Right renal pelvis (tissue), 4 donors: ENCODE measurements at regions not wholly inside any gene's neighbourhood (a gene's known extent, or its start where the extent isn't known, plus 50 kb on each side); places are given as distances from the start of the nearest gene placed in this dataset.
"Not testable (repeated sequence)": the region's sequence is repeated elsewhere in the genome, so short reads cannot be mapped to it uniquely, and the experiment has no call there.

ENCODE experiments used
- DNase-seq, 4 donors: peaks; one replicate each; pipeline ENCODE4 v3.0.0-alpha.2; 2013; ENCODE audit warnings: low read depth in 4 of 4, low spot score in 3 of 4, missing footprints in 1 of 4

DNA sequence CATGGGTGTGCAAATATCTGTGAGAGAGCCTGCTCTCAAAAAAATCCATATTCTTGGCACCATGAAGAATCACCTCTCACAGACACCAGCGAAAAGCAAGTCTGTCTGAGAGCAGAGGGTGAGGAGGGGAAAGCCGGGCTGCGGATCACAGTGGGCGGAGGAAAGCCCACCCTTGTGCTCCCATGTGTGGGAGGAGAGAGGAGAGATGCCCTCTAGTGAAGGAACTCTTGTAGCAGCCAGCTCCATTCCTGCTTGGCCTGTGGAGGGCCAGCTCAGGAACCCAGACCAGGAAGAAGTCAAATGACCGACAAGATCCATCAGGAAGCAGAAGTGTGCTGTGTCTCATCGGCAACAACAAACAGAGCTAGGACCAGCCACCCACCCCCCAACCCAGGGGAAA lies 321.7 kb upstream of the PLGLB1 start:
- DNase-seq, result not testable (repeated sequence)

DNA sequence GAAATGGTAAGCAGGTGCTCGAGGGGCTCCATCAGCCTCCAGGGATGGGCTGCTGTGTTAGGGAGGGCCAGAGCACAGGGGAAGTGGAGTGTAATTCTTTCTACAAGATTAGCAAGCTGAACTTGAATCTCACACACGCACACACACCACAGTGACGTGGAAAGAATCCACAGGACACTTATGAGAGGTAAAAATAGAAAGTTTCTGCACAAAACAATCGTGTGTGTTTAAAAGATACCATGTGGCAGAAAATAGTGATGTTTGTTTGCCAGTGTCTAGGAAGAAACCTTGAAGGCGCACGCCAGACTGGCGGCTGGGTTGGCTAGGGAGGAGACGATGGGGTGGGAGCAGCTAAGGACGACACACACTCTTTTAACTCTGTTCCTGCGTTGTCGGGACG lies 323.6 kb upstream of the PLGLB1 start:
- DNase-seq, result not testable (repeated sequence)

DNA sequence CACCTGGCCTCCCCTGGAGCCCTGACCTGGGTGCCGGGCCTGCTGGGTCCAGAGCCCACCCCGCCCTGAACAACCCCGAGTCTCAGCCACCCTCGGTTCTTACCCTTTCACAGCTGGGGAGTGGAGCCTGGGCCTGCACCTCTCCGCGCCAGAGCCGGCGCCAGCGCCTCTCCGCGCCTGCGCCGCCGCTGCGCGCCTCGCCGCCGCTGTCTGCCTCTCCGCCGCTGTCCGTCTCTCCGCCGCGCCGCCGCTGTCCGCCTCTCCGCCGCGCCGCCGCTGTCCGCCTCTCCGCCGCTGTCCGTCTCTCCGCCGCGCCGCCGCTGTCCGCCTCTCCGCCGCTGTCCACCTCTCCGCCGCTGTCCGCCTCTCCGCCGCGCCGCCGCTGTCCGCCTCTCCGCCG lies 326.9 kb upstream of the PLGLB1 start:
- DNase-seq, result not testable (repeated sequence)

DNA sequence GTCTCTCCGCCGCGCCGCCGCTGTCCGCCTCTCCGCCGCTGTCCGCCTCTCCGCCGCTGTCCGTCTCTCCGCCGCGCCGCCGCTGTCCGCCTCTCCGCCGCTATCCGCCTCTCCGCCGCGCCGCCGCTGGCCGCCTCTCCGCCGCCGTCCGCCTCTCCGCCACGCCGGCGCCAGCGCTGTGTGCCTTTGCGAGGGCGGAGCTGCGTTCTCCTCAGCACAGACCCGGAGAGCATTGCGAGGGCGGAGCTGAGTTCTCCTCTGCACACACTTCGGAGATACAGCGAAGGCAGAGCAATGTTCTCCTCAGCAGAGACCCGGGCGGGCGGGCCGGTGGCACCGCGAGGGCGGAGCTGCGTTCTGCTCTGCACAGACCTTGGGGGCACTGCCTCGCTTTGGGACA lies 327.4 kb upstream of the PLGLB1 start:
- not testable (repeated sequence) for DNase-seq

DNA sequence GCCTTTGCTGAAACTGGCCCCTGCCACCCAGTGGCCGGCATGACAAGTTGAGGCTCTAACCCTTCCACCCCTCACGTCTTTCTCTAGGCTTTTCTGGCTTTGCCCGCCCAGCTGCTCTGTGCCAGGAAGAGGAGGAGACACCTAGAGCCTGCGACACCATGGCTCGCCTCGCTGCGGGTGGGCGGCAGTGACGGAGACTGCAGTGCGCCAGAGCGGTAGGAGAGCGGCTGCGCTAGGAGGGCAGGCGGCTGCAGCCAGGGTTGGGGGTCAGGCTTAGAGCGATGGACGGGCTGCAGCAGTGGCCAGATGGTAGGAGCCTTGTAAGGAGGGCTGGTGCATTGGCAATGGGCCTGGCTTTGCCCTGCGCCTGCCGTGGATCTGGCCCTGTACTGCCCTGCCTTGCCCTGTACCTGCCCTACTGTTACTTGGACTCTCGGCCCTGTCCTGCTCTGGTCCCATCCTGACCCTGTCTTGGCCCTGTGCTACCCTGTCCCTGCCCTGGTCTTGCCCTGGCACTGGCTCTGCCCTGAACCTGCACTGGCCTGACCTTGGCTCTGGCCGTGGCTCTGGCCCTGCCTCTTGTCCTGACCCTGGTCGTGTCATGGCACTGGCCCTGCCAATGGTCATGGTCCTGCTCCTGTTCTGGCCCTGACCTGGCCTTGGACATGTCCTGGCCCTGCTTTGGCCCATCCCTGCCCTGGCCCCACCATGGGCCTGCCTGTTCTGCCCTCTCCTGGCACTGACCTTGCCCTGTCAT lies 330.7 kb upstream of the PLGLB1 start:
- DNase-seq, result not testable (repeated sequence)

DNA sequence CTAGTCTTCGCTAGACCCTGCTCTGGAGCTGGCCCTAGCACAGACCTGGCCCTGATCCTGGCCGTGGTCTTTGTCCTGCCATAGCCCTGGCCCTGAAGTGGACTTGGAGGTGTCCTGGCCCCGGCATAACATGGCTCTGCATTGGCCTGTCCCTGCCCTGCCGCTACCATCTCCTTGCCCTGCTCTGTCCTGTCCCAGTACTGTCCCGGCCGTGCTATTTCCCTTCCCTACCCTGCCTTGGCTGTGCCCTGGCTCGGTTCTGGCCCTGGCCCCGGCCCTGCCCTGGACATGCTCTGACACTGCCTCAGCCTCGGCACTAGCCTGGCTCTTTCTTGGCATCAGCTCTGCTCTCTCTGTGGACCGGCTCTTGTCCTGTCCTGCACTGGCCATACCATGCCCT lies 331.8 kb upstream of the PLGLB1 start:
- DNase-seq, result not testable (repeated sequence)

DNA sequence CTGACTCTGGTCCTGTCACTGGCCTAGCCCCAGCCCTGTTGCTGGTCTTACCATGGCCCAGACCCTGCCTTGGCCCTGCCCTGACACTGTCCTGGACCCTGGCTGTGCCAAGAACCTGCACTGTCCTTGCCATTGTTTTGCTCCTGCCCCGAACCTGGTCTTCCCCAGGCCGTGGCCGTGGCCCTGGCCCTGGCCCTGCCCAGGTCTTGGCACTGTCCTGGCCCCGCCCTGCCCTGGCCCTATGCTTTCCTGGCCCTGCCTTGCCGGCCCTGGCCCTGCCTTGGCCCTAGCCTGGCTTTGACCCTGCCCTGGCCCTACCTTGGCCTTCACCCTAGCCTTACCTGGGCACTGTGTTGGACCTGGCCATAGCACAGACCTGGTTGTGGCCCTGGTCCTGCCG lies 332.5 kb upstream of the PLGLB1 start:
- DNase-seq, result not testable (repeated sequence)

DNA sequence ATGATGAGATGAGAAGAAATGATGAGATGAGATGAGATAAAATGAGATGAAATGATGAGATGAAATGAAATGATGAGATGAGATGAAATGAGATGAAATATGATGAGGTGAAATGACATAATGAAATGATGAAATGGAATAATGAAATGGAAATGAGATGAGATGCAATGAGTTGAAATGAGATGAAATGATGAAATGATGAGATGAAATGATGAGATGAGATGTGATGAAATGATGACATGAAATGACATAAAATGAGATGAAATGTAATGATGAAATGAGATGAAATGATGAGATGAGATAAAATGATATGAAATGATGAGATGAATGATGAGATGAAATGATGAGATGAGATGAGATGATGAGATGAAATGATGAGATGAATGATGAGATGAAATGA lies 338.6 kb upstream of the PLGLB1 start:
- DNase-seq, result not testable (repeated sequence)

DNA sequence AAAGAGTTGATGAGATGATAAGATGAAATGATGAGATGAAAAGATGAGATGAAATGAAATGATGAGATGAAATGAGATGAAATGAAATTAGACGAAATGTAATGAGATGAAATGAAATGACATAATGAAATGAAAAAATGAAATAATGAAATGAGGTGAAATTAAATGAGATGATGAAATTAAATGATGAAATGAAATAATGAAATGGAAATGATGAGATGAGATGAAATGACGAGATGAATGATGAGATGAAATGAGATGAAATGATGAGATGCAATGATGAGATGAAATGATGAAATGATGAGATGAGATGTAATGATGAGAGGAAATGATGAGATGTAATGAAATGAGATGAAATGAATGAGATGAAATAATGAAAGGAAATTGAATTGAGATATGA lies 339.3 kb upstream of the PLGLB1 start:
- DNase-seq, result not testable (repeated sequence)

DNA sequence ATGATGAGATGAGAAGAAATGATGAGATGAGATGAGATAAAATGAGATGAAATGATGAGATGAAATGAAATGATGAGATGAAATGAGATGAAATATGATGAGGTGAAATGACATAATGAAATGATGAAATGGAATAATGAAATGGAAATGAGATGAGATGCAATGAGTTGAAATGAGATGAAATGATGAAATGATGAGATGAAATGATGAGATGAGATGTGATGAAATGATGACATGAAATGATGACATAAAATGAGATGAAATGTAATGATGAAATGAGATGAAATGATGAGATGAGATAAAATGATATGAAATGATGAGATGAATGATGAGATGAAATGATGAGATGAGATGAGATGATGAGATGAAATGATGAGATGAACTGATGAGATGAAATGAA lies 340.2 kb upstream of the PLGLB1 start:
- not testable (repeated sequence) for DNase-seq

DNA sequence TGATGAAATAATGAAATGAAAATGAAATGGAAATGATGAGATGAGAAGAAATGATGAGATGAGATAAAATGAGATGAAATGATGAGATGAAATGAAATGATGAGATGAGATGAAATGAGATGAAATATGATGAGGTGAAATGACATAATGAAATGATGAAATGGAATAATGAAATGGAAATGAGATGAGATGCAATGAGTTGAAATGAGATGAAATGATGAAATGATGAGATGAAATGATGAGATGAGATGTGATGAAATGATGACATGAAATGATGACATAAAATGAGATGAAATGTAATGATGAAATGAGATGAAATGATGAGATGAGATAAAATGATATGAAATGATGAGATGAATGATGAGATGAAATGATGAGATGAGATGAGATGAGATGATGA lies 342.7 kb upstream of the PLGLB1 start:
- DNase-seq, result not testable (repeated sequence)

DNA sequence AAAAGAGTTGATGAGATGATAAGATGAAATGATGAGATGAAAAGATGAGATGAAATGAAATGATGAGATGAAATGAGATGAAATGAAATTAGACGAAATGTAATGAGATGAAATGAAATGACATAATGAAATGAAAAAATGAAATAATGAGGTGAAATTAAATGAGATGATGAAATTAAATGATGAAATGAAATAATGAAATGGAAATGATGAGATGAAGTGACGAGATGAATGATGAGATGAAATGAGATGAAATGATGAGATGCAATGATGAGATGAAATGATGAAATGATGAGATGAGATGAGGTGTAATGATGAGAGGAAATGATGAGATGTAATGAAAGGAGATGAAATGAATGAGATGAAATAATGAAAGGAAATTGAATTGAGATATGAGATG lies 343.4 kb upstream of the PLGLB1 start:
- DNase-seq, result not testable (repeated sequence)

DNA sequence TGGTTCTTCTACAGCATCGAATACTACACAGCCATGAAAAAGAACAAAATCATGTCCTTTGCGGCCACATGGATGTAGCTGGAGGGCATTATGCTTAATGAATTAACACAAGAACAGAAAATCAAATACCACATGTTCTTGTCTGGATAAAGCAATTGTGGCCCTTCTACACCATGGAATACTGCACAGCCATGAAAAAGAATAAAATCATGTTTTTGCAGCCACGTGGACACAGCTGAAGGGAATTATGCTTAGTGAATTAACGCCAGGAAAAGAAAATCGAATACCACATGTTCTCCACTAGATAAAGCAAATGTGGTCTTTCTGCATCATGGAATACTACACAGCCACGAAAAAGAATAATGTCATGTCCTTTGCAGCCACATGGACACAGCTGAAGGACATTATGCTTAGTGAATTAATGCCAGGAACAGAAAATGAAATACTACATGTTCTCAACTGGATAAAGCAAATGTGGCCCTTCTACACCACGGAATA lies 361.8 kb upstream of the PLGLB2 start:
- DNase-seq, result not testable (repeated sequence)

DNA sequence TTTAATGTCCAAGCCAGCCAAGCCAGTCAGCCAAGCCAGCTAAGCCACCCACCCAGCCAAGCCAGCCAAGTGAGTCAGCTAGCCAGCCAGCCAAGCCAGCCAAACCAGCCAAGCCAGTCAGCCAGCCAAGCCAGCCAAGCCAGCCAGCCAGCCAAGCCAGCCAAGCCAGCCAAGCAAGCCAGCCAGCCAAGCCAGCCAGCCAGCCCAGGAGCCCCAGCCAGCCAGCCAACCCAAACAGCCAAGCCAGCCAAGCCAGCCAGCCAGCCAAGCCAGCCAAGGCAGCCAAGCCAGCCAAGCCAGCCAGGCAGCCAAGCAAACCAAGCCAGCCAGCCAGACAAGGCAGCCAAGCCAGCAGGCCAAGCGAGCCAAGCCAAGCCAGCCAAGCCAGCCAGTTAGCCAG lies 352.1 kb upstream of the PLGLB2 start:
- DNase-seq, result not testable (repeated sequence)

DNA sequence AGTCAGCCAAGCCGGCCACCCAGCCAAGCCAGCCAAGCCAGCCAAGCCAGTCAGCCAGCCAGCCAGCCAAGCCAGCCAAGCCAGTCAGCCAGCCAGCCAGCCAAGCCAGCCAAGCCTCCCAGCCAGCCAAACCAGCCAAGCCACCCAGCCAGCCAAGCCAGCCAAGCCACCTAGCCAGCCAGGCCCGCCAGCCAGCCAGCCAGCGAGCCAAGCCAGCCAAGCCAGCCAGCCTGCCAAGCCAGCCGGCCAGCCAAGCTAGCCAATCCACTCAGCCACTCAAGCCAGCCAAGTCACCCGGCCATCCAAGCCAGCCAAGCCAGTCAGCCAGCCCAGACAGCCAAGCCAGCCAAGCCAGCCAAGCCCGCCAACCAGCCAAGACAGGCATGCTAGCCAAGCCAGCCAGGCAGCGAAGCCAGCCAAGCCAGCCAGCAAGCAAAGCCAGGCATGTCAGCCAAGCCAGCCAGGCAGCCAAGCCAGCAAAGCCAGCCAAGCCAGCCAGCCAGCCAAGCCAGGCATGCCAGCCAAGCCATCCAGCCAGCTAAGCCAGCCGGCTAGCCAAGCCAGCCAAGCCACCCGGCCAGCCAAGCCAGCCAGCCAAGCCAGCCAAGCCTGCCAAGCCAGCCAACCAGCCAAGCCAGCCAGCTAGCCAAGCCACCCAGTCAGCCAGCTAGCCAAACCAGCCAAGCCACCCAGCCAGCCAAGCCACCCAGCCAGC lies 351.2 kb upstream of the PLGLB2 start:
- DNase-seq, result not testable (repeated sequence)

DNA sequence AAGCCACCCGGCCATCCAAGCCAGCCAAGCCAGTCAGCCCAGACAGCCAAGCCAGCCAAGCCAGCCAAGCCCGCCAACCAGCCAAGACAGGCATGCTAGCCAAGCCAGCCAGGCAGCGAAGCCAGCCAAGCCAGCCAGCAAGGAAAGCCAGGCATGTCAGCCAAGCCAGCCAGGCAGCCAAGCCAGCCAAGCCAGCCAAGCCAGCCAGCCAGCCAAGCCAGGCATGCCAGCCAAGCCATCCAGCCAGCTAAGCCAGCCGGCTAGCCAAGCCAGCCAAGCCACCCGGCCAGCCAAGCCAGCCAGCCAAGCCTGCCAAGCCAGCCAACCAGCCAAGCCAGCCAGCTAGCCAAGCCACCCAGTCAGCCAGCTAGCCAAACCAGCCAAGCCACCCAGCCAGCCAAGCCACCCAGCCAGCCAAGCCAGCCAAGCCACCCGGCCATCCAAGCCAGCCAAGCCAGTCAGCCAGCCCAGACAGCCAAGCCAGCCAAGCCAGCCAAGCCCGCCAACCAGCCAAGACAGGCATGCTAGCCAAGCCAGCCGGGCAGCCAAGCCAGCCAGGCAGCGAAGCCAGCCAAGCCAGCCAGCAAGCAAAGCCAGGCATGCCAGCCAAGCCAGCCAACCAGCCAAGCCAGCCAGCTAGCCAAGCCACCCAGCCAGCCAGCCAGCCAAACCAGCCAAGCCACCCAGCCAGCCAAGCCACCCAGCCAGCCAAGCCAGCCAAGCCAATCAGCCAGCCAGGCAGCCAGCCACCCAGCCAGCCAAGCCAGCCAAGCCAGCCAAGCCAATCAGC lies 350.4 kb upstream of the PLGLB2 start:
- DNase-seq, result not testable (repeated sequence)

DNA sequence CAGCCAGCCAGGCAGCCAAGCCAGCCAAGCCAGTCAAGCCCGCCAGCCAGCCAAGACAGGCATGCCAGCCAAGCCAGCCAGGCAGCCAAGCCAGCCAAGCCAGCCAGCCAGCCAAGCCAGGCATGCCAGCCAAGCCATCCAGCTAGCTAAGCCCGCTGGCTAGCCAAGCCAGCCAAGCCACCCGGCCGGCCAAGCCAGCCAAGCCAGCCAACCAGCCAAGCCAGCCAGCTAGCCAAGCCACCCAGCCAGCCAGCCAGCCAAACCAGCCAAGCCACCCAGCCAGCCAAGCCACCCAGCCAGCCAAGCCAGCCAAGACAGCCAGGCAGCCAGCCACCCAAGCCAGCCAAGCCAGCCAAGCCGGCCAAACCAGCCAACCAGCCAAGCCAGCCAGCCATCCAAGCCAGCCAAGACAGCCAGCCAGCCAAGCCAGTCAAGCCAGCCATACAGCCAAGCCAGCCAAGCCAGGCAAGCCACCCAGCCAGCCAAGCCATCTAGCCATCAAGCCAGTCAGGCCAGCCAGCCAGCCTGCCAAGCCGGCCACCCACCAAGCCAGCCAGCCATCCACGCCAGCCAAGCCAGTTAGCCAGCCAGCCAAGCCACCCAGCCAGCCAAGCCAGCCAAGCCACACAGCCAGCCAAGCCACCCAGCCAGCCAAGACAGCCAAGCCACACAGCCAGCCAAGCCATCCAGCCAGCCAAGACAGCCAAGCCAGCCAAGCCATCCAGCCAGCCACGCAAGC lies 349.2 kb upstream of the PLGLB2 start:
- DNase-seq, result not testable (repeated sequence)

DNA sequence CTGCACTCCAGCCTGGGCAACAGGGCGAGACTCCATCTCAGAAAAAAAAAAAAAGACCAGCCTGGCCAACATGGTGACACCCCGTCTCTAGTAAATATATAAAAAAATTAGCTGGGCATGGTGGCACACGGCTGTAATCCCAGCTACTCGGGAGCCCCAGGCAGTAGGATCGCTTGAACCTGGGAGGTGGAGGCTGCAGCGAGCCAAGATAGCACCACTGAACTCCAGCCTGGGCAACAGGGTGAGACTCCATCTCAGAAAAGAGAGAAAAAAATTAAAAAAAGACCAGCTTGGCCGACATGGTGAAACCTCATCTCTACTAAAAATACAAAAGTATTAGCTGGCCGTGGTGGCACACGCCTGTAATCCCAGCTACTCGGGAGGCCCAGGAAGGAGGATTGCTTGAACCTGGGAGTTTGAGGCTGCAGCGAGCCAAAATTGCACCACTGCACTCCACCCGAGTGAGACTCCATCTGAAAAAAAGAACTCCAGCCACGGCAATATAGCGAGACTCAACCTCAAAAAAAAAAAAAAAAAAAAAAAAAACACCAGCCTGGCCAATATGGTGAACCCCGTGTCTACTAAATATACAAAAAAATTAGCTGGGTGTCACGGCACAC lies 346.1 kb upstream of the PLGLB2 start:
- no peak for DNase-seq

DNA sequence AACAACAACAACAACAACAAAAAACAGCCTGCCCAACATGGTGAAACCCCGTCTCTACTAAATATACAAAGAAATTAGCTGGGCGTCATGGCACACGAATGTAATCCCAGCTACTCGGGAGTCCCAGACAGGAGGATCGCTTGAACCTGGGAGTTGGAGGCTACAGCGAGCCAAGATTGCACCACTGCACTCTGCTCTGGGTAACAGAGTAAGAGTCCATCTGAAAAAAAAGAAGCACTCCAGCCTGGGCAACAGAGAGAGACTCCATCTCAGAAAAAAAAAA lies 344.1 kb upstream of the PLGLB2 start:
- DNase-seq, result no peak
